Thoracic aorta (tissue), 2 donors: ENCODE measurements at regions not wholly inside any gene's neighbourhood (a gene's known extent, or its start where the extent isn't known, plus 50 kb on each side); places are given as distances from the start of the nearest gene placed in this dataset.

ENCODE experiments used
- ATAC-seq: fragments of 150-250 bp; one replicate; pipeline ENCODE4 v1.8.0; 2017; ENCODE audit warnings: low read depth; ENCODE audit not compliant: insufficient number of reproducible peaks, low FRiP score
- DNase-seq: peaks from one replicate; pipeline ENCODE4 v3.0.0-alpha.2; 2020; ENCODE audit warnings: low spot score
- H3K27ac ChIP-seq, 2 donors: fragments of 200-600 bp; sonication (generic); 1 replicate in 1 of 2; 2 replicates in 1 of 2; pipeline ENCODE4 v1.5.1; 2016; ENCODE audit warnings: mild to moderate bottlenecking in 2 of 2, moderate library complexity in 2 of 2
- H3K27me3 ChIP-seq: fragments of 200-600 bp; sonication (generic); replicated peaks from 2 replicates; pipeline ENCODE4 v1.6.0; 2016; ENCODE audit warnings: mild to moderate bottlenecking; ENCODE audit not compliant: insufficient read depth
- H3K36me3 ChIP-seq: fragments of 200-600 bp; sonication (generic); one replicate; pipeline ENCODE4 v1.5.1; 2016
- H3K4me1 ChIP-seq, 2 donors: fragments of 200-600 bp; sonication (generic); 1 replicate in 1 of 2; 2 replicates in 1 of 2; pipeline versions ENCODE4 v1.5.1 to v1.6.0; 2016; ENCODE audit warnings: low read depth in 2 of 2, mild to moderate bottlenecking in 1 of 2; ENCODE audit not compliant: control insufficient read depth in 1 of 2
- H3K4me3 ChIP-seq: fragments of 200-600 bp; sonication (generic); 2 replicates; pipeline ENCODE4 v1.5.1; 2016; ENCODE audit warnings: mild to moderate bottlenecking
- H3K9me3 ChIP-seq: fragments of 200-600 bp; sonication (generic); 2 replicates; pipeline ENCODE4 v1.5.1; 2016
- CTCF ChIP-seq: fragments of 200-600 bp; sonication (generic); IDR thresholded peaks from one replicate; pipeline ENCODE4 v1.5.1; 2019; ENCODE audit warnings: antibody characterized with exemption

GRCh38 chr7:84524714-84525694 is 330.4 kb upstream of the SEMA3A start:
- ATAC-seq (no peak), DNase-seq (no peak)
- H3K36me3 ChIP-seq, result no peaks in the 10 kb centered on the region
- no peaks in the 10 kb centered on the region for H3K27me3 ChIP-seq
- H3K4me3 ChIP-seq, result peak overlapping the region; percentile 38
- no peaks in the 10 kb centered on the region for H3K9me3 ChIP-seq
- H3K4me1 ChIP-seq, result peaks cover 0 to 5% of the 10 kb centered on the region in 2 donors
- peak overlapping the region in 1 of 2 donors; percentile 16 for H3K27ac ChIP-seq
- TF ChIP-seq CTCF, result no peak

DNA sequence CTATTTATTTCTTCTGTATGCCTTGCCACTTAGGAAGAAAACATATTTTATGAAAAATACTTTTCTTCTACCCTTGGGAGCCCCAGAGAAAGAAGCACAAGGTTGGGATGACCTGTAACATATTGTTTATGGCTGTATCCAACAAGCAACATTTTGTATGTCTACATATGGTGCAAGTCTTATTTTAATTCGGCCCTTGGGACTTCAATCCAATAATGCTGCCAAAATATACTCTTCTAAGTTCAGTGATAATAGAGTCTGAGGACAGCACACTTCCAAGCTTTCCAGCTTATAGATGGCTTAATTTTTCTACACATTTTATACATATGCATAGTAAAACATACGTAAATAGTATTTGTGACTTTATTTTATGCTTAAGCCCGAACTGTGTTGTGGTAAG is 318.5 kb upstream of the SEMA3A start:
- H3K4me1 ChIP-seq, result peaks cover 0 to 6% of the 10 kb centered on the region in 2 donors
- no peak for DNase-seq
- H3K27me3 ChIP-seq, result no peaks in the 10 kb centered on the region
- no peak for TF ChIP-seq CTCF
- ATAC-seq, result no peak
- H3K27ac ChIP-seq, result no peak overlapping the region
- no peak overlapping the region for H3K4me3 ChIP-seq
- H3K36me3 ChIP-seq, result no peaks in the 10 kb centered on the region
- no peaks in the 10 kb centered on the region for H3K9me3 ChIP-seq

DNA sequence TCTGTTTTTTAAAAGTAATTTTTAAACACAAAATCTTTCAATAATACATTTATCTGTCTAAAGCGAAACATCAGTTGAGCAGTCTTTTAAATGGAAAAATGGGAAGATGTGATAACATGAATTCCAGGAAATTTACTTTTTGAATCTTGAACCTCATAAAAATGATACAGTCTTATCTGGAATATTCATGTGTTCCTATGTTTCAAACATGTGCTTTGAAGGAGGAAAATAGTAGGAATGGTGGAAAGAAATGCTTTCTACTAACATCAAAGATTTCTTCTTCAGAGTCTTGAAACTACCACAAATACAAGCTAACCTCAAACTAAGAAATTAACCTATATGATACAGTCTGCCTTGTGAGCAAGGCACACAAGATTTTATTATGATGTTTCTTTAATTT is 317.5 kb upstream of the SEMA3A start:
- Histone ChIP-seq H3K4me1 (peaks cover 0 to 6% of the 10 kb centered on the region in 2 donors), H3K27ac (no peak overlapping the region), H3K9me3 (no peaks in the 10 kb centered on the region), H3K4me3 (no peak overlapping the region), H3K27me3 (no peaks in the 10 kb centered on the region), H3K36me3 (no peaks in the 10 kb centered on the region)
- TF ChIP-seq CTCF, result no peak
- DNase-seq (no peak), ATAC-seq (no peak)

- Histone ChIP-seq H3K4me1 (peaks cover 0 to 6% of the 10 kb centered on the region in 2 donors), H3K9me3 (no peaks in the 10 kb centered on the region), H3K4me3 (no peak overlapping the region), H3K36me3 (no peaks in the 10 kb centered on the region), H3K27me3 (no peaks in the 10 kb centered on the region), H3K27ac (peak overlapping the region in 1 of 2 donors; percentile 31)
- no peak for TF ChIP-seq CTCF
- no peak for DNase-seq
- ATAC-seq, result no peak
Observed at GRCh38 chr7:84510505-84510904, 315.9 kb upstream of the SEMA3A start.

DNA sequence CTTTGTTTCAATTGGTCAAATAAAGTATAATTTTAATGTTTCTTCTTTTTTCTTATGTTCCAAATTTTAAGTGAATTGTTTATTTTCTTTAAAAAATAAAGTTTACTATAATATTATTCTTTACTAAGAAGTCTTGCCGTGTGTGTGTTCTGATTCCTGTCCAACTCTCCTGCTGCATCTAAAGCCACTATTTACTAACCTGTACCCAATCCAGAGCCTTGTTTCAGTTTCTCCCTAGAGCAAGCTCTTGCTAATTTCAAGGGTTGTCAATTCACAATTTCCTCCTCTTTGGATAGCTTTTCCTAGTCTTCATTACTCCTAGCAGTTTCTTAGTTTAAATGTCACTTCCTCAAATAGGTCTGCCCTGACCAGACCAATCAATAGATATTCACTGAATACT is 314.9 kb upstream of the SEMA3A start:
- no peak overlapping the region for H3K27ac ChIP-seq
- TF ChIP-seq CTCF, result no peak
- H3K27me3 ChIP-seq, result no peaks in the 10 kb centered on the region
- no peaks in the 10 kb centered on the region for H3K36me3 ChIP-seq
- H3K4me1 ChIP-seq, result peaks cover 0 to 6% of the 10 kb centered on the region in 2 donors
- no peak overlapping the region for H3K4me3 ChIP-seq
- DNase-seq (no peak), ATAC-seq (no peak)
- no peaks in the 10 kb centered on the region for H3K9me3 ChIP-seq
